ENCODE measurements at regions not wholly inside any gene's neighbourhood (a gene's known extent, or its start where the extent isn't known, plus 50 kb on each side); places are given as distances from the start of the nearest gene placed in this dataset.
"Not testable (repeated sequence)": the region's sequence is repeated elsewhere in the genome, so short reads cannot be mapped to it uniquely, and the experiment has no call there.

GRCh38 chr5:56409331-56410190 lies 176.4 kb upstream of the ANKRD55 start:
- no peak for DNase-seq
- Histone ChIP-seq H3K36me3 (no peaks in the 10 kb centered on the region), H3K27ac (no peak overlapping the region), H3K9me3 (no peaks in the 10 kb centered on the region), H3K27me3 (no peaks in the 10 kb centered on the region), H3K9ac (ENCODE audit: low read depth in 2 of 2, low read length in 2 of 2) (no peak overlapping the region), H3K4me3 (no peak overlapping the region), H3K4me1 (no peaks in the 10 kb centered on the region)
- TF ChIP-seq CTCF (IDR thresholded peaks at IDR 0.05) = no peak
- intact Hi-C loops (cut with DNase I) = no loop called here

GRCh38 chr5:56406838-56407237 lies 173.7 kb upstream of the ANKRD55 start:
- no peak overlapping the region for H3K27ac ChIP-seq
- no peaks in the 10 kb centered on the region for H3K4me1 ChIP-seq
- TF ChIP-seq CTCF (IDR thresholded peaks at IDR 0.05) = no peak
- no peak overlapping the region for H3K9ac ChIP-seq (ENCODE audit: low read depth in 2 of 2, low read length in 2 of 2)
- intact Hi-C loops (cut with DNase I) = no loop called here
- H3K9me3 ChIP-seq = no peaks in the 10 kb centered on the region
- no peak overlapping the region for H3K4me3 ChIP-seq
- no peaks in the 10 kb centered on the region for H3K27me3 ChIP-seq
- no peaks in the 10 kb centered on the region for H3K36me3 ChIP-seq
- no peak for DNase-seq

GRCh38 chr5:56406221-56406620 lies 173.1 kb upstream of the ANKRD55 start:
- no peak for TF ChIP-seq CTCF (IDR thresholded peaks at IDR 0.05)
- no peak overlapping the region for H3K27ac ChIP-seq
- no peak overlapping the region for H3K4me3 ChIP-seq

GRCh38 chr5:56405116-56405908 lies 172.2 kb upstream of the ANKRD55 start:
- no peak for DNase-seq
- Histone ChIP-seq H3K27ac (no peak overlapping the region), H3K9ac (ENCODE audit: low read depth in 2 of 2, low read length in 2 of 2) (no peak overlapping the region), H3K27me3 (no peaks in the 10 kb centered on the region), H3K36me3 (no peaks in the 10 kb centered on the region), H3K4me1 (no peaks in the 10 kb centered on the region), H3K4me3 (no peak overlapping the region), H3K9me3 (no peaks in the 10 kb centered on the region)
- TF ChIP-seq CTCF (IDR thresholded peaks at IDR 0.05) = no peak
- intact Hi-C loops (cut with DNase I) = no loop called here

More at GRCh38 chr5:56406221-56406620, 173.1 kb upstream of the ANKRD55 start:
- intact Hi-C loops (cut with DNase I) = no loop called here
- DNase-seq = no peak
- Histone ChIP-seq H3K4me1 (no peaks in the 10 kb centered on the region), H3K9ac (ENCODE audit: low read depth in 2 of 2, low read length in 2 of 2) (no peak overlapping the region), H3K36me3 (no peaks in the 10 kb centered on the region), H3K27me3 (no peaks in the 10 kb centered on the region), H3K9me3 (no peaks in the 10 kb centered on the region)

- no peaks in the 10 kb centered on the region for H3K36me3 ChIP-seq
- no peaks in the 10 kb centered on the region for H3K27me3 ChIP-seq
- no peaks in the 10 kb centered on the region for H3K9me3 ChIP-seq
- H3K27ac ChIP-seq = no peak overlapping the region
- H3K9ac ChIP-seq (ENCODE audit: low read depth in 2 of 2, low read length in 2 of 2) = no peak overlapping the region
- no peak for DNase-seq
- intact Hi-C loops (cut with DNase I) = no loop called here
- no peaks in the 10 kb centered on the region for H3K4me1 ChIP-seq
- H3K4me3 ChIP-seq = no peak overlapping the region
- no peak for TF ChIP-seq CTCF (IDR thresholded peaks at IDR 0.05)
Observed at GRCh38 chr5:56402266-56403220, 169.4 kb upstream of the ANKRD55 start.

- DNase-seq; H3K4me1 ChIP-seq; H3K9ac ChIP-seq (ENCODE audit: low read depth in 2 of 2, low read length in 2 of 2); intact Hi-C loops (cut with DNase I); H3K9me3 ChIP-seq; H3K27ac ChIP-seq; H3K4me3 ChIP-seq; H3K27me3 ChIP-seq; H3K36me3 ChIP-seq: not testable (repeated sequence)
Observed at GRCh38 chr5:56397796-56398195, 164.7 kb upstream of the ANKRD55 start.

Measured in colonic mucosa (tissue), 4 donors.